ENCODE measurements at regions not wholly inside any gene's neighbourhood (a gene's known extent, or its start where the extent isn't known, plus 50 kb on each side); places are given as distances from the start of the nearest gene placed in this dataset.

DNA sequence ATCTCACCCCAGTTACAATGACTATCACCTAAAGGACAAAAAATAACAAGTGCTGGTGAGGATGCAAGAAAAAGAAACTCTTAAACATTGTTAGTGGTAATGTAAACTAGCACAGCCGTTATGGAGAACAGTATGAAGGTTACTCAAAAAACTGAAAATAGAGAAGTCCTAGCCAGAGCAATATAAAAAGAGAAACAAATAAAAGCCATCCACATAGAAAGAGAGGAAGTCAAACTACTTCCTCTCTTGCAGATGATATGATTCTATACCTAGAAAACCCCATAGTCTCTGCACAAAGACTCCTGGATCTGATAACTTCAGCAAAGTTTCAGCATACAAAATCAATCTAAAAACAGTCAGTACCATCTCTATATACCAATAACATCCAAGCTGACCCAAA is 221.5 kb upstream of the FAM174A start:
- TF ChIP-seq POLR2A (IDR thresholded peaks at IDR 0.05; ENCODE audit: low read length): no peak
- no peak for TF ChIP-seq GATA1 (IDR thresholded peaks at IDR 0.05; ENCODE audit: low read depth, low read length)

All from erythroblast (primary cell).